NCI-H2196 treated with DMSO at 0.1 percent for 48 hours (cell line): ENCODE measurements at regions not wholly inside any gene's neighbourhood (a gene's known extent, or its start where the extent isn't known, plus 50 kb on each side); places are given as distances from the start of the nearest gene placed in this dataset.

Experiments
- DNase-seq: peaks from one replicate; lab custom pipeline; 2025; ENCODE audit not compliant: unreplicated experiment; lab: John Stamatoyannopoulos, UW

GRCh38 chr4:13260513-13260912, 223.6 kb downstream of the RAB28 start:
- no peak for DNase-seq

DNA sequence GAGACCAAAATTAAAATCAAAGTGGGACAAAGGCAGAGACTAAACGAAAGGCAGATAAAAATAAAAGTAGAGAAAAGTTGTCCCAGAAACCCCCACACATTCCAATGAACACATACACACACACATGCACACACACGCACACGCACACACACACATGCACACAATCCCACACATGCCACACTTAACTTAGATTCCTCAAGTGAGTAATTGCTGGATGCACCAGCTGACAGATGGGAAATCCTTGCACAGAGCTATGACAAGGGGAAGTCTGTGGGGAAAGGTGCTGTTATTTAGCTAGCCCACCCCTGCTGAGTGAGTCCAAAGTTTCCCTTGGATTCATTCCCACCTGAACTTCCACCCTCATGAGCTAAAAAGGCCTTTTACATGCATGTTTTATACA, 233.9 kb downstream of the RAB28 start:
- no peak for DNase-seq

- DNase-seq = no peak
Measured at GRCh38 chr4:13248621-13249298, 235.4 kb downstream of the RAB28 start.

GRCh38 chr4:13246107-13246506, 238.0 kb downstream of the RAB28 start:
- no peak for DNase-seq

GRCh38 chr4:13244444-13244843, 239.7 kb downstream of the RAB28 start:
- DNase-seq = no peak

DNA sequence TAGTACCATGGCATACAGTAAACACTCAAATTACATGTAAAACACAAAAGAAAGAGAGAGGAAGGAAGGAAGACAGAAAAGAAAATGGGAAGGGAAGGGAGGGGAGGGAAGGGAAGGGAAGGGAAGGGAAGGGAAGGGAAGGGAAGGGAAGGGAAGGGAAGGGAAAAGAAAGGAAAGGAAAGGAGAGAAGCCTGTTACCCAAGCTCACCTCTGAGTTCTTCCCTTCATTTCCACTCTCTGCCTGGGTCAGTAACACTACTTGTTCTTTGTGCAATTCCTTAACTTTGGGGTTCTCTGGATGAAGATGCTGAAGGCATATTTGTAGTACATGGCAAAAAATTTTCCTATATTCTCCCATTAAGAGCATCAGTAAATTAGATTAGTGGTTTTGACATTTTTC, 241.0 kb downstream of the RAB28 start:
- no peak for DNase-seq

DNA sequence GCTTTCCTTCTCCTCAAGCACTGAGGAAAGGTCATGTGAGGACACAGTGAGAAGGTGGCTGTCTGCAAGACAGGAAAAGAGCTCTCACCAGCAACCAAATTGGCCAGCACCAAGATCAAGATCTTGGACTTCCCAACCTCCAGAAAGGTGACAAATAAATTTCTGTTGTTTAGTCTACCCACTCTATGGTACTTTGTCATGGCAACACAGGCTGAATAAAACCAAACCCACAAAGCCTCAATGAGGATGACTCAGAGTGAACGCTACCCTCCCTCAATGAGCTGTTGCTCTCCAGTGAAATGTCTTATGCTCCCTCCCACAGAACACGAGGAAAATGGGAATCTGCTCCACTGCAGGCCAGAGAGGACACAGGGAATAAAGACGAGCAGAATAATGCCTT, 244.1 kb downstream of the RAB28 start:
- no peak for DNase-seq

- DNase-seq = no peak
Measured at GRCh38 chr4:13238936-13239335, 245.2 kb downstream of the RAB28 start.

GRCh38 chr4:13236485-13236884, 247.7 kb downstream of the RAB28 start:
- no peak for DNase-seq

GRCh38 chr4:13233755-13234154, 250.4 kb downstream of the RAB28 start:
- no peak for DNase-seq

GRCh38 chr4:13219971-13220370, 264.2 kb downstream of the RAB28 start:
- DNase-seq = no peak

GRCh38 chr4:13218326-13218958, 265.7 kb downstream of the RAB28 start:
- no peak for DNase-seq

DNA sequence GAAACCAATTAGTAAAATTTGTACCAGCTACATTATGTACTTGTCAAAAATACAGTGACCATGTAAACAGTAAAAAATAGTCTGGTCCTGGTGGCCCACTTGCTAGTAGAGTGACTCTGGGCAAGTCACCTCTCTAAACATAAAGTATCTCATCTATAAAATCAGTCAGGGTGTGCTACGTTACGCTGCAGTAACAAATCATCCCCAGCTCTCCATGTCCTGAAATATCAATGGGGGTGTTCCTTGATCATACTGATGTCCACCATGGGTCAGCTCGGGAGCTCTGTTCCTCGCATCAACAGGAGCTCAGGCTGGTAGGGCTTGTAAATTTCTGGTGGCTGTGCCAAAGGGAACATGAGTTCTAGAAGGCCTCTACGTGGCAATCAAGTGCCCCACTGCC, 268.6 kb downstream of the RAB28 start:
- no peak for DNase-seq

DNA sequence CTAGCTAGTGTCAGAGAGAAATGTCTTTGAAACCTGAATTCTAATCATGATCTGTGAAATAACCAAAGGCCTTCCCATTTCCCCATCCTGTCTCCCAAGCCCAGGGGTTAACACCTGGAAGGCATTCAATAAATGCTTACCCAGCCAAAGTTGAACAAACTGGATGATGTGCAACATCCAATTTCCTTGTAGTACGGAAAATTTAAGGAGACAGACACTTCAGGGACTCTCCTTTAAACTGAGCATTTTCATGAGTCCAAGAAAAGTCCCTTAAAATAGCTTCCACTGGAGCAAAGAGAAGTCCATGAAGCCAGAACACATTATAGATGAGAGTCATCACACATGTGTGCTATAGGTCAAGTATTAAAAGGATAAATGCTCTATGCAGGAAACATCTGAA, 271.2 kb downstream of the RAB28 start:
- DNase-seq = no peak

GRCh38 chr4:13209600-13209999, 274.5 kb downstream of the RAB28 start:
- DNase-seq = no peak

DNA sequence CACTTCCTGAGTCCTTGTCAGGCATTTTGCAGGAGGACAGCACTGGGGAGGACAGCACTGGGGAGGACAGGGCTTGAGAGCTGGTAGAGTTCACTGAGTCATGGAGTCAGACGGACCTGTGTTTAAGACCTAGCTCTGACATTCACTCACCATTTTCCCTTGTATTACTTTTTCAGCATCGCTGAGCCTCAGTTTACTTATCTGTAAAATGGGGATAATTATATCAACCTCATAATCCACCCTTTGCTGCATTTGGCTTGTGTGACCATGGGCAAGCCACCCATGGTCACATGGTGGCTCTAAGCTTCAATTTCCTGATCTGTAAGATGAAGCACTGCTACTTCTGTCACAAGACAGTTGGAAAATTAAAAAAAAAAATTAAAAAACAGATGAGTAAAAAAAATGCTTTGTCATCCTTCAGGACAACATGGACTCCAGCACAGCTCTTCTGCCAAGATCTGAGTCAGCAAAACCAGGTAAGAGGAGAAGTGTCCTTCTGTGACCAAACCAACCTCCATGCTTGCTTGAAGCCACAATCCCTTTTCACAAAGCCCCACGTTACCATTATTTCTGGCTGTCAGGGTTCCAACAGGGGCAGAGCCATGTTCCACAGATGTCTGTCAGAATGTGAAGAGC, 275.5 kb downstream of the RAB28 start:
- DNase-seq = no peak

GRCh38 chr4:13207226-13207625, 276.9 kb downstream of the RAB28 start:
- DNase-seq = no peak

DNA sequence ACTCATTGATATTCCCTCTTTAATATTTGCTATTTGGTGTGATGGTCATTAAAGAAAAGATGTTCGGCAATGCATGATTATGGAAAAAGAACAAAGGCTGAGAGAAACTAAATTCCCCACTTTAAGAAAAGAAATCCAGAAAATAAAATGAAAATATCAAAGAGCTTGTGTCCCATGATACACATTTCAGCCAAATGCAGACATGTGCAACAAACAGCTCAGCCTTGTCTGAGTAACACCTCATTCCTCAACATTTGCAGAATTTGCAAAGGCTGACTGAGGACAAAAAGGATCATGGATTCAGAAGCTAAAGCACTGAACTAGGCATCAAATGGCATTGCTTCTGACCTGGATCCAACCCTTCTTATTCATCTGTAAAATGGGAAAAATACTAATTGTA, 281.0 kb downstream of the RAB28 start:
- no peak for DNase-seq

- DNase-seq = no peak
Measured at GRCh38 chr4:13202701-13203100, 281.4 kb downstream of the RAB28 start.

GRCh38 chr4:13201241-13201640, 282.9 kb downstream of the RAB28 start:
- DNase-seq = no peak

DNA sequence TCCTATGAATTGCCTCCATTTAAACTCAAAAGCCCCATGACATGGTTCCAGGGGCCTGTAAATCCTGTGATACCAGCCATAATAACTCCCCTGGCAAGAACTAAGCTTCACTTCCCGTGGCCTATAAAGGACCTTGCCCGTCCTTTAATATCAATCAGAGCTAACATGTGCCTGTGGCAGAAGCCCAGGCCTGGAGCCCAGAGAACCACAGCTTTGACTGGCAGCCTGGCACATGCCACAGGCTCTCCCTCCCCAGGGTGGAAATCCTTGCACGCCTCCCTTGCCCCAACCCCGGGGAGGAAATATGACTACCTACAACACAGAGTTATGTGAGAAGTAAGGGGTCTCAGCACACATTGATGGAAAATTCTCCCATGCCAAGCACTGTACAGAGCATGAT, 287.4 kb downstream of the RAB28 start:
- no peak for DNase-seq

- no peak for DNase-seq
Measured at GRCh38 chr4:13193662-13194061, 290.5 kb downstream of the RAB28 start.
